Activated naive CD8-positive, alpha-beta T cell treated with anti-CD3 and anti-CD28 coated beads, Interleukin-2, amount 10 ng/mL, durations not matched to agents 7 days and 5 days (primary cell): ENCODE measurements at regions not wholly inside any gene's neighbourhood (a gene's known extent, or its start where the extent isn't known, plus 50 kb on each side); places are given as distances from the start of the nearest gene placed in this dataset.
A peak's percentile ranks its signal among the peaks of the same experiment; 100 is the strongest.

Source experiments
- ATAC-seq: fragments of 150-1000 bp; cut with Tn5 transposase; one replicate; pipeline ENCODE4 v1.10.0; 2021; ENCODE audit warnings: low read depth, moderate library complexity
- POLR2A ChIA-PET: fragments of 350-600 bp; sonication (Branson Sonifier 250); formaldehyde crosslinking; loops from one replicate; lab custom pipeline; 2021; ENCODE audit warnings: antibody characterized with exemption; lab: Charles Lee
- DNase-seq: peaks from one replicate; pipeline ENCODE4 v3.0.0; 2021
- H3K27ac Mint-ChIP-seq: one replicate; pipeline ENCODE4 v1.8.0; 2022; ENCODE audit warnings: mild to moderate bottlenecking, mixed read lengths
- H3K27me3 Mint-ChIP-seq: one replicate; pipeline ENCODE4 v1.8.0; 2022; ENCODE audit warnings: mild to moderate bottlenecking, moderate library complexity, mixed read lengths
- H3K36me3 Mint-ChIP-seq: one replicate; pipeline ENCODE4 v1.8.0; 2021; ENCODE audit warnings: mild to moderate bottlenecking, mixed read lengths
- H3K4me1 Mint-ChIP-seq: one replicate; pipeline ENCODE4 v1.8.0; 2021; ENCODE audit warnings: mixed read lengths
- H3K4me3 Mint-ChIP-seq: one replicate; pipeline ENCODE4 v1.8.0; 2022; ENCODE audit warnings: mild to moderate bottlenecking, moderate library complexity, mixed read lengths
- H3K9me3 Mint-ChIP-seq: one replicate; pipeline ENCODE4 v1.8.0; 2021; ENCODE audit warnings: mixed read lengths

- Mint-ChIP-seq H3K4me3 (no peak overlapping the region), H3K36me3 (no peaks in the 10 kb centered on the region), H3K9me3 (no peaks in the 10 kb centered on the region), H3K27me3 (peaks cover 6% of the 10 kb centered on the region), H3K4me1 (peaks cover 9% of the 10 kb centered on the region), H3K27ac (no peak overlapping the region)
- no peak for ATAC-seq
- no peak for DNase-seq
- POLR2A ChIA-PET = no interaction called here
Observed at GRCh38 chr6:104607501-104607900, 252.2 kb downstream of the HACE1 start.

- H3K4me3 Mint-ChIP-seq = no peak overlapping the region
- H3K27me3 Mint-ChIP-seq = peaks cover 6% of the 10 kb centered on the region
- no peak overlapping the region for H3K27ac Mint-ChIP-seq
- no peaks in the 10 kb centered on the region for H3K9me3 Mint-ChIP-seq
- ATAC-seq (no peak), DNase-seq (no peak)
- H3K4me1 Mint-ChIP-seq = peaks cover 9% of the 10 kb centered on the region
- no peaks in the 10 kb centered on the region for H3K36me3 Mint-ChIP-seq
- POLR2A ChIA-PET = no interaction called here
Observed at GRCh38 chr6:104606361-104606760, 253.4 kb downstream of the HACE1 start.

- Mint-ChIP-seq H3K4me3 (no peak overlapping the region), H3K4me1 (peaks cover 9% of the 10 kb centered on the region), H3K27me3 (peaks cover 6% of the 10 kb centered on the region), H3K9me3 (no peaks in the 10 kb centered on the region), H3K36me3 (no peaks in the 10 kb centered on the region), H3K27ac (no peak overlapping the region)
- no peak for ATAC-seq
- no peak for DNase-seq
- POLR2A ChIA-PET = no interaction called here
Observed at GRCh38 chr6:104604685-104605084, 255.0 kb downstream of the HACE1 start.

GRCh38 chr6:104603108-104603745 lies 256.5 kb downstream of the HACE1 start:
- Mint-ChIP-seq H3K4me1 (peaks cover 9% of the 10 kb centered on the region), H3K27me3 (no peaks in the 10 kb centered on the region), H3K4me3 (peak overlapping the region; percentile 4), H3K9me3 (no peaks in the 10 kb centered on the region), H3K27ac (no peak overlapping the region), H3K36me3 (no peaks in the 10 kb centered on the region)
- DNase-seq (no peak), ATAC-seq (peak; percentile 58)
- POLR2A ChIA-PET = no interaction called here

GRCh38 chr6:104601721-104602120 lies 258.0 kb downstream of the HACE1 start:
- ATAC-seq (no peak), DNase-seq (no peak)
- H3K27me3 Mint-ChIP-seq = no peaks in the 10 kb centered on the region
- H3K4me3 Mint-ChIP-seq = no peak overlapping the region
- no peak overlapping the region for H3K27ac Mint-ChIP-seq
- H3K4me1 Mint-ChIP-seq = peaks cover 9% of the 10 kb centered on the region
- POLR2A ChIA-PET = no interaction called here
- H3K36me3 Mint-ChIP-seq = no peaks in the 10 kb centered on the region
- H3K9me3 Mint-ChIP-seq = no peaks in the 10 kb centered on the region

GRCh38 chr6:104601131-104601651 lies 258.5 kb downstream of the HACE1 start:
- no peaks in the 10 kb centered on the region for H3K36me3 Mint-ChIP-seq
- no peak overlapping the region for H3K27ac Mint-ChIP-seq
- H3K4me1 Mint-ChIP-seq = peaks cover 9% of the 10 kb centered on the region
- no peaks in the 10 kb centered on the region for H3K27me3 Mint-ChIP-seq
- no peak for DNase-seq
- no peak for ATAC-seq
- POLR2A ChIA-PET = no interaction called here
- no peaks in the 10 kb centered on the region for H3K9me3 Mint-ChIP-seq
- H3K4me3 Mint-ChIP-seq = no peak overlapping the region

- Mint-ChIP-seq H3K9me3 (no peaks in the 10 kb centered on the region), H3K4me3 (no peak overlapping the region), H3K36me3 (no peaks in the 10 kb centered on the region), H3K4me1 (peaks cover 9% of the 10 kb centered on the region), H3K27me3 (no peaks in the 10 kb centered on the region), H3K27ac (no peak overlapping the region)
- ATAC-seq (no peak), DNase-seq (no peak)
- POLR2A ChIA-PET = no interaction called here
Observed at GRCh38 chr6:104600639-104600931, 259.1 kb downstream of the HACE1 start.

GRCh38 chr6:104599821-104600638 lies 259.7 kb downstream of the HACE1 start:
- no peak overlapping the region for H3K27ac Mint-ChIP-seq
- no peak overlapping the region for H3K4me3 Mint-ChIP-seq
- no peak for ATAC-seq
- POLR2A ChIA-PET = no interaction called here
- no peaks in the 10 kb centered on the region for H3K27me3 Mint-ChIP-seq
- H3K36me3 Mint-ChIP-seq = no peaks in the 10 kb centered on the region
- DNase-seq = no peak
- peaks cover 9% of the 10 kb centered on the region for H3K4me1 Mint-ChIP-seq
- no peaks in the 10 kb centered on the region for H3K9me3 Mint-ChIP-seq

GRCh38 chr6:104597541-104598050 lies 262.1 kb downstream of the HACE1 start:
- DNase-seq (no peak), ATAC-seq (no peak)
- Mint-ChIP-seq H3K27ac (no peak overlapping the region), H3K27me3 (peaks cover 1% of the 10 kb centered on the region), H3K9me3 (no peaks in the 10 kb centered on the region), H3K4me1 (peaks cover under 1% of the 10 kb centered on the region), H3K4me3 (no peak overlapping the region), H3K36me3 (no peaks in the 10 kb centered on the region)
- POLR2A ChIA-PET = no interaction called here

- no peak overlapping the region for H3K4me3 Mint-ChIP-seq
- no peaks in the 10 kb centered on the region for H3K9me3 Mint-ChIP-seq
- no peaks in the 10 kb centered on the region for H3K36me3 Mint-ChIP-seq
- DNase-seq = no peak
- no peak for ATAC-seq
- H3K4me1 Mint-ChIP-seq = no peaks in the 10 kb centered on the region
- no peak overlapping the region for H3K27ac Mint-ChIP-seq
- POLR2A ChIA-PET = no interaction called here
- H3K27me3 Mint-ChIP-seq = peaks cover 4% of the 10 kb centered on the region
Observed at GRCh38 chr6:104596091-104596490, 263.6 kb downstream of the HACE1 start.

- Mint-ChIP-seq H3K27me3 (peaks cover 8% of the 10 kb centered on the region), H3K36me3 (no peaks in the 10 kb centered on the region), H3K4me1 (no peaks in the 10 kb centered on the region), H3K9me3 (no peaks in the 10 kb centered on the region), H3K27ac (no peak overlapping the region), H3K4me3 (no peak overlapping the region)
- POLR2A ChIA-PET = no interaction called here
- ATAC-seq = no peak
- DNase-seq = no peak
Observed at GRCh38 chr6:104595311-104595820, 264.4 kb downstream of the HACE1 start.

GRCh38 chr6:104591573-104592334 lies 268.0 kb downstream of the HACE1 start:
- Mint-ChIP-seq H3K27ac (no peak overlapping the region), H3K4me3 (no peak overlapping the region), H3K27me3 (peaks cover 12% of the 10 kb centered on the region), H3K36me3 (no peaks in the 10 kb centered on the region), H3K4me1 (no peaks in the 10 kb centered on the region), H3K9me3 (no peaks in the 10 kb centered on the region)
- POLR2A ChIA-PET = no interaction called here
- ATAC-seq (no peak), DNase-seq (no peak)

- ATAC-seq = no peak
- Mint-ChIP-seq H3K4me1 (no peaks in the 10 kb centered on the region), H3K27me3 (peaks cover 15% of the 10 kb centered on the region), H3K36me3 (no peaks in the 10 kb centered on the region), H3K4me3 (no peak overlapping the region), H3K27ac (no peak overlapping the region), H3K9me3 (no peaks in the 10 kb centered on the region)
- no peak for DNase-seq
- POLR2A ChIA-PET = no interaction called here
Observed at GRCh38 chr6:104589940-104590339, 269.8 kb downstream of the HACE1 start.
